GM12891 (cell line): ENCODE measurements at regions not wholly inside any gene's neighbourhood (a gene's known extent, or its start where the extent isn't known, plus 50 kb on each side); places are given as distances from the start of the nearest gene placed in this dataset.

Experiments used
- POLR2A ChIP-seq: IDR thresholded peaks from 2 replicates; pipeline ENCODE4 v1.6.1; 2011; ENCODE audit warnings: low read depth, low read length, control low read depth
- POLR2AphosphoS5 ChIP-seq: IDR thresholded peaks from 2 replicates; pipeline ENCODE4 v1.6.1; 2011; ENCODE audit warnings: low read depth, low read length, control low read depth

DNA sequence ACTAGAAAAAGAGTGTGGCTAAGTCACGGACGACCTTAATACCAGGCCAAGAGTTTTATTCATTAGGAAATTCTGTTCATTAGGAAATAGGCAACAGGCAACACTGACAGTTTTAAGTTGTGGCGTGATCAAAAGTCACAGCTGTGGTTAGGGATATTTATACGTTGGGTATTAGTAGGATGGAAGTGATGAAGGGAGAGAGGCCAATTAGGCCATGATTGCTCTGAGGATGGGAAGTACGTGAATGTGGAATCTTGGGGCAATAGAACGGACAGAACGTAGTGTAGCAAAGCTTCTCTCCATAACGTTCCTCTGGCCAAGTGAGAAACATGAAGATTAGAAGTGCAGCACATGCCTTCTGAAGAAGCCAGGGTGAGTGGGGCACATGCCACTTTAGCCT, 290.1 kb upstream of the ZNF608 start:
- no peak for TF ChIP-seq POLR2A
- TF ChIP-seq POLR2AphosphoS5, result no peak
